ENCODE measurements at regions not wholly inside any gene's neighbourhood (a gene's known extent, or its start where the extent isn't known, plus 50 kb on each side); places are given as distances from the start of the nearest gene placed in this dataset.

DNA sequence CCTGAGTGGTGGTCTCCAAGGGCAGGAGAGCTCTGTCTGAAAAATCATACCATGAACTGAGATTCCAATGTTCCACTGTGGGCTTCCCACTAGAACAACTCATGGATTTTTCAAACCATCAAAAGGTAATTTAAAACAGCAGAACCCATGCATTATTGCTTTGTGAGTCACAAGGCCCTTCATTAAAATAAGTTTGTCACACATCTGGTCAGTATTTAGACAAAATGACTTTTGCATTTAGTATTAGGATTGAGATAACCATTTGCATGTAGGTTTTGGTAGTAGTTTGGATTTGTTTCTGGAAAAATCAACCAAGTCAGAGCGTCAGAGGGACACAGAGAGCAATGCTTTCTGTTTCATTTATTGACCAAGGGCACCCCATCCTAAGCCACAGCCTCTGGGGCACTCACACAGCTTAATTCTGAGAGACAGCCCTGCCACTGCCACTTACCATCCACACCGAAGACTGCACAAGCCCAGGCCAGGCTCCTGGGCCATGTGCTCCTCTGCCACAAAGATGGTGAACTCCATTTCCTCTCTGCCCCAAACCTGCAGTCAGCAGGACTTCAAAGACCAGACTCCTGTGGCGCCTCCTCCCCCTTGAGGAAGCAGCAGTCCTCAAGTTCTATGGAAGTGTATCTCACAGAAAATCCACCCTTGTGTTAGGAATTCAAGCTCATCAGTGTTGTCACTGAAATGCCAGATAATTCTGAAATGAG lies 132.6 kb upstream of the DUSP10 start:
- TF ChIP-seq YY1 (IDR thresholded peaks at IDR 0.05; ENCODE audit: extremely low read depth, insufficient replicate concordance, low read depth, low read length) (no peak), MAX (IDR thresholded peaks at IDR 0.05) (no peak), CTCF (IDR thresholded peaks at IDR 0.05 in 2 of 3, conservative IDR thresholded peaks at IDR 0.05 in 1 of 3; ENCODE audit: borderline replicate concordance in 1 of 3, insufficient read depth in 1 of 3, low read depth in 2 of 3, low read length in 2 of 3) (no peak), ZBTB33 (IDR thresholded peaks at IDR 0.05; ENCODE audit: extremely low read depth, insufficient replicate concordance, low read length) (no peak), CEBPB (IDR thresholded peaks at IDR 0.05; ENCODE audit: low read depth) (no peak), POLR2AphosphoS5 (IDR thresholded peaks at IDR 0.05; ENCODE audit: low read depth, low read length) (no peak), FOSL1 (IDR thresholded peaks at IDR 0.05; ENCODE audit: low read depth) (no peak), SIN3A (IDR thresholded peaks at IDR 0.05; ENCODE audit: low read depth) (no peak), EGR1 (IDR thresholded peaks at IDR 0.05; ENCODE audit: low read depth) (no peak), ATF3 (IDR thresholded peaks at IDR 0.05) (no peak), SP1 (IDR thresholded peaks at IDR 0.05; ENCODE audit: low read depth) (no peak), EZH2 (IDR thresholded peaks at IDR 0.05) (no peak), TCF7L2 (IDR thresholded peaks at IDR 0.05; ENCODE audit: borderline replicate concordance, extremely low read depth, insufficient read depth, insufficient read length) (no peak), ZNF274 (IDR thresholded peaks at IDR 0.05; ENCODE audit: low read depth, low read length) (no peak), CBX3 (IDR thresholded peaks at IDR 0.05; ENCODE audit: low read depth) (no peak), POLR2A (IDR thresholded peaks at IDR 0.05; ENCODE audit: borderline replicate concordance, extremely low read depth, insufficient read depth, insufficient read length) (no peak)
- TF ChIP-seq, protein P1, sequence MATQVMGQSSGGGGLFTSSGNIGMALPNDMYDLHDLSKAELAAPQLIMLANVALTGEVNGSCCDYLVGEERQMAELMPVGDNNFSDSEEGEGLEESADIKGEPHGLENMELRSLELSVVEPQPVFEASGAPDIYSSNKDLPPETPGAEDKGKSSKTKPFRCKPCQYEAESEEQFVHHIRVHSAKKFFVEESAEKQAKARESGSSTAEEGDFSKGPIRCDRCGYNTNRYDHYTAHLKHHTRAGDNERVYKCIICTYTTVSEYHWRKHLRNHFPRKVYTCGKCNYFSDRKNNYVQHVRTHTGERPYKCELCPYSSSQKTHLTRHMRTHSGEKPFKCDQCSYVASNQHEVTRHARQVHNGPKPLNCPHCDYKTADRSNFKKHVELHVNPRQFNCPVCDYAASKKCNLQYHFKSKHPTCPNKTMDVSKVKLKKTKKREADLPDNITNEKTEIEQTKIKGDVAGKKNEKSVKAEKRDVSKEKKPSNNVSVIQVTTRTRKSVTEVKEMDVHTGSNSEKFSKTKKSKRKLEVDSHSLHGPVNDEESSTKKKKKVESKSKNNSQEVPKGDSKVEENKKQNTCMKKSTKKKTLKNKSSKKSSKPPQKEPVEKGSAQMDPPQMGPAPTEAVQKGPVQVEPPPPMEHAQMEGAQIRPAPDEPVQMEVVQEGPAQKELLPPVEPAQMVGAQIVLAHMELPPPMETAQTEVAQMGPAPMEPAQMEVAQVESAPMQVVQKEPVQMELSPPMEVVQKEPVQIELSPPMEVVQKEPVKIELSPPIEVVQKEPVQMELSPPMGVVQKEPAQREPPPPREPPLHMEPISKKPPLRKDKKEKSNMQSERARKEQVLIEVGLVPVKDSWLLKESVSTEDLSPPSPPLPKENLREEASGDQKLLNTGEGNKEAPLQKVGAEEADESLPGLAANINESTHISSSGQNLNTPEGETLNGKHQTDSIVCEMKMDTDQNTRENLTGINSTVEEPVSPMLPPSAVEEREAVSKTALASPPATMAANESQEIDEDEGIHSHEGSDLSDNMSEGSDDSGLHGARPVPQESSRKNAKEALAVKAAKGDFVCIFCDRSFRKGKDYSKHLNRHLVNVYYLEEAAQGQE (IDR thresholded peaks at IDR 0.05; ENCODE audit: low read depth) = no peak
- Histone ChIP-seq H3K79me2 (ENCODE audit: insufficient read depth, low read length) (no peaks in the 10 kb centered on the region), H4K20me1 (ENCODE audit: insufficient read depth) (no peaks in the 10 kb centered on the region), H3K9me2 (ENCODE audit: insufficient read depth) (no peaks in the 10 kb centered on the region), H3K4me1 (ENCODE audit: control insufficient read depth in 1 of 2, insufficient read depth in 2 of 2, low read length in 2 of 2) (no peaks in the 10 kb centered on the region), H3K4me2 (ENCODE audit: low read length) (no peak overlapping the region), H3K27me3 (ENCODE audit: insufficient read depth, low read length) (no peaks in the 10 kb centered on the region), H3K27ac (ENCODE audit: low read depth, low read length) (no peak overlapping the region), H3K9ac (ENCODE audit: low read length) (no peak overlapping the region), H3K9me3 (ENCODE audit: control insufficient read depth in 1 of 2, insufficient read depth in 1 of 2, low read depth in 1 of 2, low read length in 2 of 2) (no peaks in the 10 kb centered on the region), H2AFZ (ENCODE audit: low read depth, low read length, poor library complexity, severe bottlenecking) (no peak overlapping the region), H3K36me3 (ENCODE audit: control insufficient read depth in 1 of 2, insufficient read depth in 2 of 2, low read length in 2 of 2) (no peaks in the 10 kb centered on the region), H3K4me3 (replicated peaks in 1 of 2; ENCODE audit: low read depth in 1 of 2, low read length in 2 of 2) (no peak overlapping the region)
- intact Hi-C loops (cut with micrococcal nuclease) = no loop called here
- DNase-seq (ENCODE audit: low read depth, low spot score) (no peak), ATAC-seq (no peak)
- RAD21 ChIA-PET (ENCODE audit: low non-redundant PET in 1 of 2, low total read pairs in 2 of 2, uncharacterized antibody in 2 of 2, unreplicated experiment in 2 of 2) = no interaction called here
- BruUV-seq (replicated peaks) = no TSS peak
- POLR2A ChIA-PET = no interaction called here
- CTCF ChIA-PET = no interaction called here

All from HCT116 (cell line).